Fibroblast of skin of left quadriceps (primary cell): ENCODE measurements at regions not wholly inside any gene's neighbourhood (a gene's known extent, or its start where the extent isn't known, plus 50 kb on each side); places are given as distances from the start of the nearest gene placed in this dataset.
"Not testable (repeated sequence)": the region's sequence is repeated elsewhere in the genome, so short reads cannot be mapped to it uniquely, and the experiment has no call there.

ENCODE experiments used
- DNase-seq, 2 experiments: peaks; one replicate each; pipeline ENCODE4 v3.0.0-alpha.2; 2013; ENCODE audit warnings: low read depth in 2 of 2

GRCh38 chr14:85182282-85182681, 347.7 kb upstream of the FLRT2 start:
- no peak for DNase-seq

GRCh38 chr14:85186082-85186481, 343.9 kb upstream of the FLRT2 start:
- no peak for DNase-seq

DNA sequence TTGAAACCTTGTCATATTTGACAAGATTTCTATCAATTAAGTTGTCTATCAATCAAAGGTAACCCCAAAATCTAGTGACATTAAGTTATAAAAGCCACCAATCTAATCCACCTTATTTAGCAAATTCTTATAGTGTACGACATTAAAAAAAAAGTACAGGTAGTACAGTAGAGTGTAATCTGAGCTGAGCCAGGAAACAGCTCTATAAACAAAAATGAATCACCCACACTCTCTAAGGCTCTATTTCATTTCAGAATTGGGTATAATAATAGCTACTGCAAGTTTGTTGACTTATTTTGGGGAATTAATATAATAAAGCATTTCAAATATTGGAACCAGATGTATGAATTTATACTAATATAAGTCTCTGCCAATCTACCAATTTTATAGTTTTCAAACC, 342.4 kb upstream of the FLRT2 start:
- DNase-seq = no peak

DNA sequence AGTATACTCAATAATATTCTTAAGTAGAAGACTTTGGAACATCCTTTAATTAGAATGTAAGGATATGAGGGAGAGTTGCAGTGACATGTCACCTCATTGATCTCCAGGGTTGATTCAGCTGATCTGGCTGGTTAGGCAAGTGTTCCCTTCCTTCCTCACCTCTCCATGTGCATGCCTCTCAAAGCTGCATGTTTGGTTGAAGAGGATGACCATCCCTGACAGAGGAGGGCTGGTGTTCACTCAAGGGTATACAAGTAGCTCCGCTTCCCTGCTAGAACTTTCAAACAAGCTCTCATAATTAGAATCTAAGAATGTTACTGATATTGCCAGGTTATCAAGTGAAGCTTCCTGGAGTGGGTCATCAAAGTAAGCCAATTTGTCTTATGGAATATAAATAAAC, 341.1 kb upstream of the FLRT2 start:
- no peak for DNase-seq

GRCh38 chr14:85189253-85189652, 340.7 kb upstream of the FLRT2 start:
- not testable (repeated sequence) for DNase-seq

GRCh38 chr14:85190251-85190650, 339.7 kb upstream of the FLRT2 start:
- DNase-seq = no peak

- DNase-seq = no peak
Measured at GRCh38 chr14:85191986-85192385, 338.0 kb upstream of the FLRT2 start.

- no peak for DNase-seq
Measured at GRCh38 chr14:85195872-85196477, 334.0 kb upstream of the FLRT2 start.

DNA sequence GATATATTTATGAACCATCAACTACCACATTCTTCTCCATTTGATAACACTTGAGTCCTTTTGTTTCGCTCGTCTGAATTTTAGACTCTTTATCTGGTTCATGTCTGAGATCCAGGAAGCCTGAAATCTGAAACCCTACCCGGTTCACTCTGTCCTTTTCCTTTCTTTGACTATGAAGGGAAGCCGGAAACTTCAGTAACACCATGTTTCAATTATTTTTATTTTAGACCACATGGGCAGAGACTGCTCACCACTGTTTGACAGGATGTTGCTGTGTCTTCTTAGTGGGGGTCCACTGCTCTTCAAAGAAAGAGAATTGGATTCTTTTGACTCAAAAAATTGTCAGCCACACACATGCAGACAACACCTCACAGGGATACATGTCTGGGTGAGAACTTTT, 331.9 kb upstream of the FLRT2 start:
- no peak for DNase-seq

DNA sequence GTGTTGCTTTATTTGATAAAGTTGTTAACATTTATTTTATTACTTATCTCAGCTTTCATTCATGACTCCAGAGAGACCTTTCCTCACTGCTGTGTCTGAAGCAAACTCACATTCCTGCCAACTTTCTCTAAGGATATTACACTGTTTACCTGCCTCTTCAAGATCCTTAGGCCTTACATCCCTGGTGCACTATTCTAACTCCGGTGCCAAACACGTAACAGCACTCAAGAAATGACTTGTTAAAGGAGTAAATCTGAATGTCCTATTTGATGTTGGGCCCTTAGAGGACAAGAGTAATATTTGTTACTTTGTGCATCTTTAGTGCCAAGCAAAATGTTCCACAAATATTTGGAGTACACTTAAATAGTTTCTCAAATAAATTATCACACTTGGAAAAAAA, 324.1 kb upstream of the FLRT2 start:
- no peak for DNase-seq

DNA sequence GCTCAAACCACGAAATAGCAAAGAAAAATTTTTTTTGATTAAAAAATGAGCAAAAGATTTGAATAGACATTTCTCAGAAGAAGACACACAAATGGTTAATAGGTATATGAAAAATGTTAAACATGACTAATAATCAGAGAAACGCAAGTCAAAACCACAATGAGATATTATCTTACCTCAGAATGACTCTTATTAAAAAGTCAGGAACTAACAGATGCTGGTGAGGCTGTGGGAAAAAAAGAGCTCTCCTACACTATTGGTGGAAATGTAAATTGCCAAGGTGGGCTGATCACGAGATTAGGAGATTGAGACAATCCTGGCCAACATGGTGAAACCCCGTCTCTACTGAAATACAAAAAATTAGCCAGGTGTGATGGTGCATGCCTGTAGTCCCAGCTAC, 315.5 kb upstream of the FLRT2 start:
- DNase-seq = no peak

DNA sequence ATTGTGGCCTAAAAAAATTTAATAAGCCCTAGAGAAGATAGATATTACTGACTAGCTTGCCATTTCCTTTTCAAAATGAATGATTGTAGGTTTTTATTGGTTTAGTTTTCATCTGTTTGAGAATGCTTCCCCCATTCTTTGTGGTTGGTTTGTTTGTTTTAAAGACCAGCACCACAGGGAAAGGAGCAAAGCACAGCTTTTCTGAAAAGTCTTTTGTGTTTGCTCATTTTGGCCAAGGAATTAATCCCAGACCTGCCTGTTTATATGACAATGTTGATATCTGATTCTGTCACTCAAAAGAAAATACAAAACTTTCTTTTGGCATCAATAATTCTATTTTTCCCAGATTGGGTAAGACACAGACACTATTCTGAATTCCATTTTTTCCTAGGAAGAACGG, 312.5 kb upstream of the FLRT2 start:
- peak; percentile 35 to 39 for DNase-seq

- DNase-seq = no peak
Measured at GRCh38 chr14:85218982-85219381, 311.0 kb upstream of the FLRT2 start.

GRCh38 chr14:85221832-85222231, 308.1 kb upstream of the FLRT2 start:
- no peak for DNase-seq

- DNase-seq = no peak
Measured at GRCh38 chr14:85222341-85222740, 307.6 kb upstream of the FLRT2 start.

DNA sequence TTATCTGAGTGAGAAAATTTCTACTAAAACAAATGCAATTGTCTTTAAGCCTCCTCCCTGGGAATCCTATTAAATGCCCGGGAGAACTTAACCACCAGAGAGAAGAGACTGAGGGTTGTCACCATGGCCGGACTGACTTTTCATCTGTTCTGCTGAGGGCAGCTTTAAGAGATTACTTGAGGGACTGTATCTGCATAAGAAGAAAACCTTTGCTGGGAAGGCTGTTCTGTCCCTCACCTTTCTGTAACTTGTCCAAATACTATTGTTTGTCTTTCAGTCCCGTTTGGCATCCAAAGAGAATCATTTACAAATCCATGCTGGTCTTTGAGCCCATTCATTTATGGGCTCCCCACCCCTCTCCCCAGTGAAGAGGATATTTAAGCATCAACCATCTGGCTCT, 306.3 kb upstream of the FLRT2 start:
- DNase-seq = no peak

DNA sequence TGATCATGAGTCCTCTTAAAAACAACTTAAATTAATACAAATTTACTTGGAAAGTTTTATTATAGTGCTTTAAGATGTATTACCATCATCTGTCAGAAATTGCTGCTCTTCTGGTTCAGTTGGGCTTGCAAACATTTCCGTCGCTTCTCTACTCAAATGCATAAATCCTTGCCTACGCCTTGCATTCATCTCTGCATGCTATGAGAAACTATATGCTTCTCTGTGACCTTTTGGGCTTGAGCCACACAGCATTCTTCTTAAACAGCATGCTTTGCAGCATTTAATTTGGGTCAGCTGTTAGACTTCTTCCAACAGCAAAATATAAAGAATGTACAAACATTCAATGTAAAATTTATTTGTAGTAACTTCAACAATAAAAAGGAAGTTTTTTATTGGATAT, 305.7 kb upstream of the FLRT2 start:
- peak; percentile 21 to 23 for DNase-seq

DNA sequence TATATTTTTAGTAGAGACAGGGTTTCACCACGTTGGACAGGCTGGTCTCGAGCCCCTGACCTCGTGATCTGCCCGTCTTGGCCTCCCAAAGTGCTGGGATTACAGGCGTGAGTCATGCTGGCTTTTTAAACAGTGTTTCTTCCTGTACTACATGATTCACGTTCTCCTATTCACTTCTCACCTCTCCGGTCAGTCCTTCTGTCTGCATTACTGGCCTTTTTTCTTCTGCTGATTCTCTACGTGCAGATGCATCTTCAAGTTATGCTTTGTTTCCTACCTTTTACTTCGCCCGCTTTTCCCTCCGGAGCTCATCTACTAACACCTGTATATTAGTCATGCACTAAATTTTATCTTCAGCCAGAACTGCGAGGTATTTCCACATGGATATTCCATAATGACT, 296.2 kb upstream of the FLRT2 start:
- DNase-seq = no peak

- peak; percentile 59 to 64 for DNase-seq
Measured at GRCh38 chr14:85234156-85235025, 295.6 kb upstream of the FLRT2 start.

- no peak for DNase-seq
Measured at GRCh38 chr14:85235868-85236267, 294.1 kb upstream of the FLRT2 start.

- DNase-seq = no peak
Measured at GRCh38 chr14:85236296-85236695, 293.6 kb upstream of the FLRT2 start.

DNA sequence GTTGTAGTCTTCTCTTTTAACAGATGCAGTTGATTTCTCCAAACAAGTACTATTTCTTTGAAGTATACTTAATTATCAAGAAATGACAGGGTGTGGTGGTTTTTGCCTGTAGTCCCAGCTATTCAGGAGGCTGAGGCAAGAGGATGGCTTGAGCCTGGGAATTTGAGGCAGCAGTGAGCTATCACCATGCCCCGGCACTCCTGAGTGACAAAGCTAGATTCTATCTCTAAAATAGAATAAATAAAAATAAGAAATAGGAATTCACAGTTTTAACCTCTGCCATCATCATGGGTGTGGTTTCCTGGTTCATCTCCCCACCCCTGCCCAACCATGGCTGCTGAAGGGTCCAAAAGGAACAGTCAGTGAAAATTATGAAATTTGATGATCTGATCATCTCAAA, 290.2 kb upstream of the FLRT2 start:
- no peak for DNase-seq

DNA sequence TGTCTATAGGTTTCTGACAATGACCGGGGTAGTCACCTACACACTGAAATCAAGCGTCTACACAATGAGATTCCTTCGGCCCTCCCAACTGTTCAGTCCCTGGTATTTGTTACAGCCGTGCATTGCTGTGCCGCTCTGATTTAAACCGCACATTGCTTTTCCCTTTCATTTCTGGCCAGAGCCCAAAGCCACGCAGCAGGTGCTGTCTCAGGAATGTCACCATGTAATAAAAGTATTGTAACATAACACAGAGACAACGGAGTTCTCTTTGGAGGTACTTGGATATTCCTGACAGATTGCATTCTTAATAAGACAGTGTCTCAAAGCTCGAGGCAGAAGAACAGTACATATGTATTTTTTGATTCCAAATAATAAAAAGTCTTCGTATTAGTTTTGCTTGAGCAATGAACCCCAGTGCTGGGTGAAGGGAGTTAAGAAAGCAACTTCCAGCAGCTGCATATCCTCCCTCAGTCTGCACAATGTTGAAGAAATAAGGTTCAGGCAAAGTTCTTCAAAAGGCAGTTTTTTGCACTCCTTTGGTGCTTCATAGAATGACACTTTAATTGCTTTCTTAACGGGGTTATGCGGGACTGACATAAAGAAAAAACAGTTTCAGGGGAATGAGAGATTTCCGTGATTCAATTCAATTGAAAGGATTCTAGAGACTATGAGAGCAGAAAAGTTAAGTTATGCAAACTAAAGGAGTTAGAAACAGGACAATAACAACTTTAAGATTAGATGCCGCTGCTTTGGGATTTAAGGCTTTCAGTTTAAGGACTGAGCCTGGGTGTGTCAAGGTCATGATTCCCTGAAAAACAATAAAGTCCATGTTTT, 288.7 kb upstream of the FLRT2 start:
- DNase-seq = no peak
